GM21786 (cell line): ENCODE measurements at regions not wholly inside any gene's neighbourhood (a gene's known extent, or its start where the extent isn't known, plus 50 kb on each side); places are given as distances from the start of the nearest gene placed in this dataset.
"Not testable (repeated sequence)": the region's sequence is repeated elsewhere in the genome, so short reads cannot be mapped to it uniquely, and the experiment has no call there.

Source experiments
- ATAC-seq: cut with Tn5 transposase; IDR thresholded peaks from one replicate; pipeline ENCODE4 v1.9.1; 2021; ENCODE audit not compliant: unreplicated experiment

GRCh38 chr9:30944741-30945280 lies 1439.6 kb upstream of the ACO1 start:
- no peak for ATAC-seq

GRCh38 chr9:30964332-30964731 lies 1420.1 kb upstream of the ACO1 start:
- no peak for ATAC-seq

- ATAC-seq, result no peak
Measured at GRCh38 chr9:30967476-30967875, 1417.0 kb upstream of the ACO1 start.

GRCh38 chr9:30970186-30970585 lies 1414.3 kb upstream of the ACO1 start:
- ATAC-seq, result no peak

GRCh38 chr9:30970812-30971211 lies 1413.6 kb upstream of the ACO1 start:
- no peak for ATAC-seq

GRCh38 chr9:30972654-30973053 lies 1411.8 kb upstream of the ACO1 start:
- no peak for ATAC-seq

GRCh38 chr9:30977965-30978364 lies 1406.5 kb upstream of the ACO1 start:
- no peak for ATAC-seq

- no peak for ATAC-seq
Measured at GRCh38 chr9:30982301-30982700, 1402.1 kb upstream of the ACO1 start.

- no peak for ATAC-seq
Measured at GRCh38 chr9:30995956-30996738, 1388.3 kb upstream of the ACO1 start.

GRCh38 chr9:30996761-30997160 lies 1387.7 kb upstream of the ACO1 start:
- no peak for ATAC-seq

- ATAC-seq, result no peak
Measured at GRCh38 chr9:30997291-30997690, 1387.2 kb upstream of the ACO1 start.

GRCh38 chr9:31005086-31005665 lies 1379.3 kb upstream of the ACO1 start:
- no peak for ATAC-seq

- no peak for ATAC-seq
Measured at GRCh38 chr9:31013371-31013770, 1371.1 kb upstream of the ACO1 start.

- ATAC-seq, result no peak
Measured at GRCh38 chr9:31023847-31024246, 1360.6 kb upstream of the ACO1 start.

- ATAC-seq, result no peak
Measured at GRCh38 chr9:31027678-31028077, 1356.8 kb upstream of the ACO1 start.

- no peak for ATAC-seq
Measured at GRCh38 chr9:31028137-31028536, 1356.3 kb upstream of the ACO1 start.

GRCh38 chr9:31030741-31031202 lies 1353.7 kb upstream of the ACO1 start:
- no peak for ATAC-seq

GRCh38 chr9:31032206-31032605 lies 1352.2 kb upstream of the ACO1 start:
- no peak for ATAC-seq

- no peak for ATAC-seq
Measured at GRCh38 chr9:31034311-31034710, 1350.1 kb upstream of the ACO1 start.

- no peak for ATAC-seq
Measured at GRCh38 chr9:31040564-31040963, 1343.9 kb upstream of the ACO1 start.

- ATAC-seq, result no peak
Measured at GRCh38 chr9:31045810-31046209, 1338.6 kb upstream of the ACO1 start.

GRCh38 chr9:31061592-31061991 lies 1322.9 kb upstream of the ACO1 start:
- ATAC-seq, result not testable (repeated sequence)
